ENCODE measurements at regions not wholly inside any gene's neighbourhood (a gene's known extent, or its start where the extent isn't known, plus 50 kb on each side); places are given as distances from the start of the nearest gene placed in this dataset.
"Not testable (repeated sequence)": the region's sequence is repeated elsewhere in the genome, so short reads cannot be mapped to it uniquely, and the experiment has no call there.

DNA sequence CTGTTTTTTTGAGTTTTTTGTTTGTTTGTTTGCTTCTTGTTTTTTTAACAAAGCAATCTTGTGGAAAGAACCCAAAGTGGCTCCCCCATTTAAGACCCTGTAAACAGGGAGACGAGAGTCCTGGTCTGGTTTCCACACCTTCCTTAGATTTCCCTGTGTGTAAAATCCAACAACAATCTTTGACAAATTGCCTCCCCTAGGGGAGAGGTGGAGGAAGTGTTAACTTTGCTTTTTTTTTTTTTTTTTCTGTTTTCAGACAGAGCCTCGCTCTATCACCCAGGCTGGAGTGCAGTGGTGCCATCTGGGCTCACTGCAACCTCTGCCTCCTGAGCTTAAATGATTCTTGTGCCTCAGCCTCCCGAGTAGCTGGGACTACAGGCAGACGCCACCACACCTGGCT, 136.0 kb downstream of the OTOP1 start:
- not testable (repeated sequence) for TF ChIP-seq FOXA1 (IDR thresholded peaks at IDR 0.05); NFRKB (IDR thresholded peaks at IDR 0.05); FOXM1 (IDR thresholded peaks at IDR 0.05; ENCODE audit: borderline replicate concordance); ELF4 (IDR thresholded peaks at IDR 0.05); SP1 (IDR thresholded peaks at IDR 0.05)
